BJ (cell line): ENCODE measurements at regions not wholly inside any gene's neighbourhood (a gene's known extent, or its start where the extent isn't known, plus 50 kb on each side); places are given as distances from the start of the nearest gene placed in this dataset.

ENCODE experiments used
- CTCF ChIA-PET: fragments of 350-600 bp; formaldehyde crosslinking; extraction: SDS; loops from one replicate; lab custom pipeline; 2021; ENCODE audit warnings: antibody characterized with exemption, inconsistent platforms; lab: Yijun Ruan, JAX
- POLR2A ChIA-PET: fragments of 300-600 bp; sonication (Branson Sonifier 250); formaldehyde crosslinking; extraction: SDS; loops from one replicate; lab custom pipeline; 2021; ENCODE audit warnings: antibody characterized with exemption; lab: Charles Lee
- DNase-seq: peaks from one replicate; pipeline ENCODE4 v3.0.0-alpha.2; 2011; ENCODE audit warnings: low read depth
- H3K27me3 ChIP-seq: 2 replicates; pipeline ENCODE4 v1.6.0; 2011; ENCODE audit warnings: low read length; ENCODE audit not compliant: control insufficient read depth, insufficient read depth
- H3K36me3 ChIP-seq: 2 replicates; pipeline ENCODE4 v1.5.1; 2011; ENCODE audit warnings: low read length; ENCODE audit not compliant: control insufficient read depth, insufficient read depth
- H3K4me3 ChIP-seq: 2 replicates; pipeline ENCODE4 v1.5.1; 2011; ENCODE audit warnings: low read depth, mild to moderate bottlenecking, control low read depth, low read length
- CTCF ChIP-seq: IDR thresholded peaks from 2 replicates; pipeline ENCODE4 v1.5.1; 2011; ENCODE audit warnings: low read depth, mild to moderate bottlenecking, control low read depth, inconsistent platforms, low read length, moderate library complexity; ENCODE audit not compliant: insufficient read depth

GRCh38 chrX:30504309-30504708, 73.3 kb downstream of the TASL start:
- peak; percentile 20; the same call in 1 of the 2 replicates for TF ChIP-seq CTCF
- no peak for DNase-seq
- no peaks in the 10 kb centered on the region for H3K27me3 ChIP-seq
- POLR2A ChIA-PET: no interaction called here
- CTCF ChIA-PET: interaction anchor here (1.5 to 2.8 kb wide), 3 partner anchors 9 to 230 kb away, joined by 4 to 12 read pairs (median 9); no protein-coding TSS in a partner anchor
- no peak overlapping the region for H3K4me3 ChIP-seq
- no peaks in the 10 kb centered on the region for H3K36me3 ChIP-seq

DNA sequence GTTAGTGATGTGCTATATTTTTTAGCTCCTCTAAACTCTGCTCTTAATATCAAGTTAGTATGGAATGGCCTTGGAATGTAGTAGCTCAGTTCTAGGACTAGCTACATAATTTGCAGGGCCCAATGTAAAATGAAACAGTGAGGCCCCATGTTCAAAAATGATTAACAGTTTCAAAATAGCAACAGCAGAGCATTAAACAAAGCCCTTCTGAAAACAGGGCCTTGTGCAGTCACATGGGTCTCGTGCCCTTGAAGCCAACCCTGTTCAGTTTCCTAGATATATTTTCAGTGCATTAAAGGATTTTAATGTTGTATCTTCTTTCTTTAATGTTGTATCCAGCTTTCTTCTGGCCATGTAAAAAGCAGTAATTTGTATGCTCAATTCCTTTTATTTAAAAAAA, 82.1 kb downstream of the TASL start:
- Histone ChIP-seq H3K4me3 (no peak overlapping the region), H3K36me3 (no peaks in the 10 kb centered on the region), H3K27me3 (no peaks in the 10 kb centered on the region)
- CTCF ChIA-PET: interaction anchor here (0.8 to 1.2 kb wide), 2 partner anchors 8 to 230 kb away, joined by 3 read pairs; no protein-coding TSS in a partner anchor
- TF ChIP-seq CTCF: no peak
- no peak for DNase-seq
- POLR2A ChIA-PET: no interaction called here

DNA sequence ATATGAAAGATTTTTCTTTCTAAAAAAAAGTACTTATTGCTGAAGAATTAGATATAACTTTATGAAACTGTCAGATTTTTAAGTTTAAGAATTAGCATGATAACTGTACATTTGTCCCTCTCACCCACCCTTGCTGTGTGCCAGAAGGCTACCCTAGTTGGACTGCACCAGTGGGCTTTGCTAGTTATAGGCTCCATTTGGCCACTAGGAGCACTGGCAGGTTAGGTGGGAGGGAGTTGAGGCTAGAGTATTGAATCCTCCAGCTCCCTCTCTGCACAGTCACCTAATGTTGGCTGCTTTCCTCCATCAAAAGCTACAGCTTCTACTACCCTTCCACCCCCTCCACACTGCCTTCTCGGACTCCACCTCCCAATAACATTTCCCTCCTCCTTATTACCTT, 84.2 kb downstream of the TASL start:
- DNase-seq: no peak
- Histone ChIP-seq H3K36me3 (no peaks in the 10 kb centered on the region), H3K27me3 (no peaks in the 10 kb centered on the region), H3K4me3 (no peak overlapping the region)
- no peak for TF ChIP-seq CTCF
- ChIA-PET POLR2A (no interaction called here), CTCF (interaction anchor here (0.6 to 1.3 kb wide), 2 partner anchors 11 to 969 kb away, joined by 4 to 5 read pairs; no protein-coding TSS in a partner anchor)

DNA sequence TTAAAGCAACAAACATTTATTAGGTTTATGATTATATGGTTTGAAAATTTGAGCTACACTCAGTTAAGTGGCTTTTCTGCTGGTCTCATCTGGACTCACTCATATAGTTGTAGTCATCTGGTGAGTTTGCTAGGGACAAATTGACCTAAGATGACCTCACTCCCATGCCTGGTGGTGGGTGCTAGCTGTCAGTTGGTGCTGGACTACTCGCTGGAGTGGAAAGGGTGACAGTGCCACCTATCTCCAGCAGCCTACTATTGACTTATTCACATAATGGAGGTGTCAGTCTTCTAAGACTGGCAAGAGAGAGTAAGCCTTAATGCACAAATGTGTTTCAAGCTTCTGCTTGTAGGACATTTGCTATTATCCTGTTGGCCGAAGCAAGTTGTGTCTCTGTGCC, 88.2 kb downstream of the TASL start:
- no peak for TF ChIP-seq CTCF
- Histone ChIP-seq H3K4me3 (no peak overlapping the region), H3K27me3 (no peaks in the 10 kb centered on the region), H3K36me3 (no peaks in the 10 kb centered on the region)
- no peak for DNase-seq
- POLR2A ChIA-PET: no interaction called here
- CTCF ChIA-PET: no interaction called here

GRCh38 chrX:30488092-30488491, 89.5 kb downstream of the TASL start:
- Histone ChIP-seq H3K4me3 (no peak overlapping the region), H3K36me3 (no peaks in the 10 kb centered on the region), H3K27me3 (no peaks in the 10 kb centered on the region)
- no peak for DNase-seq
- ChIA-PET CTCF (no interaction called here), POLR2A (no interaction called here)
- TF ChIP-seq CTCF: 0 out of 2 replicates have a peak, but pooled peaks have one; percentile 20
